NCI-H2227 (cell line): ENCODE measurements at regions not wholly inside any gene's neighbourhood (a gene's known extent, or its start where the extent isn't known, plus 50 kb on each side); places are given as distances from the start of the nearest gene placed in this dataset.

Experiments
- DNase-seq: peaks from one replicate; lab custom pipeline; 2025; ENCODE audit not compliant: unreplicated experiment; lab: John Stamatoyannopoulos, UW

DNA sequence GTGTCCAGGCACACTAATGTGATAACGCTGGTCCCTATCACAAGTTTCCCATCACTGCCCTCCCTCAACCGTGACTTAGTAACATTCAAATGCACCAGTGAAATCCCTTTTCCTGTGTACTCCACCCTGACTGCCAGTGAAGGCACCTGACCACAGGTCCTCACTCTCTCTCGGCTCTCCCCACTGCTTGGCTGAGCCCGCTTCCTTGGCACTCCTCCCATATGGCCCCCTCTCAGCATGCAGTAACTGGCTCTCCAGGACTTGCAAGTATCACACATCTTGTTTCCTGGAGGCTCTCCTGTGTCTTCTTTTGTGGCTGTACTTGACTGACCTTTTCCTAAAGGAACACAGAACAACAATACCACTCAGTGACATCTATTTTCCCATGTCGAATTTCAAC is 292.0 kb upstream of the ZNF608 start:
- no peak for DNase-seq

DNA sequence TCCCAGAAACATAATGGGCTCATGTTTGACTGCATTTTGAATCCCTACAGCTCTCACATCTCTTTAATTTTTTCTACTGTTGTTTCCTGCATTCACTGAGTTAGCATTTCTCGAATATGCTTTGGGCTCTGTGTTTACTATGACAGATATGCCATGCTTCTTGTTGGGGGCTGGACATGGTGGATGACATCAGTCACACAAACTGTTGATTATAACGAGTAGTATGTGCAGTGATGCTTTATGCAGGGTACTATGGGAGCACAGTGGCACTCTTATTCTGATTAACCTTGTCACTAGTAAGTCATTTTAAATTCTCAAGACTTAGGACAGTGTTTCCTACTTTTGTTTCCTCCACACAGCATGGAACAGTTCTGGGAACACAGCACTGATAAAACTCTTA is 295.4 kb upstream of the ZNF608 start:
- no peak for DNase-seq

DNA sequence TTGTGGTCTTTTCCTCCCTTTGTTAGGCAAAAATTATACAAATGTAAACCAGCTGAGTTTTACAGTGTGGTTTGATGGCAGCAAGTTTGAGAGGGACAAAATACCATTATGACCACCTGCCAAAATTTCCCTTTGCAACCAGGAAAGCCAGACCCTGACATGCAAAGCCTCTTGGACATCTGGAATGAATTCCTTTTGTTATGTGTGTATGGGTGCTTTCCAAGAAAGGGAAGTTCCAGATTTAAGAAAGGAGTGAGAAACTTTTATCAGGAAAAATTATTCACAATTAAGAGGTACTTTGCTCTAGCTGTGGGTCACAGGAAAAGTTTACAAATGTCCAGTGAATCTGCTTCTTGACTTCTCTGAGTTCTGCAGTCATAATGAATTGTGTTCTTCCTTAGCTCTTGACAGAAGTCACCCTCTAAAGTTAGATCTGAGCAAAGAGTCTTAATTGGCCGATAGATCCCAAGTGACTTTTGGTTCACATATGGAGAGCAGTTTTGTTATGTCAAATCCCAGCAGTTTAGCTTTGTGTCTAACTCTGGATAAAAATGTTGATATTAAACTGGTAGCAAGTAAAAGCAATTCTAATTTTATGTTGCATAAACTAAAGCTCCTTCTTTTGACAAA is 295.9 kb upstream of the ZNF608 start:
- DNase-seq: no peak

DNA sequence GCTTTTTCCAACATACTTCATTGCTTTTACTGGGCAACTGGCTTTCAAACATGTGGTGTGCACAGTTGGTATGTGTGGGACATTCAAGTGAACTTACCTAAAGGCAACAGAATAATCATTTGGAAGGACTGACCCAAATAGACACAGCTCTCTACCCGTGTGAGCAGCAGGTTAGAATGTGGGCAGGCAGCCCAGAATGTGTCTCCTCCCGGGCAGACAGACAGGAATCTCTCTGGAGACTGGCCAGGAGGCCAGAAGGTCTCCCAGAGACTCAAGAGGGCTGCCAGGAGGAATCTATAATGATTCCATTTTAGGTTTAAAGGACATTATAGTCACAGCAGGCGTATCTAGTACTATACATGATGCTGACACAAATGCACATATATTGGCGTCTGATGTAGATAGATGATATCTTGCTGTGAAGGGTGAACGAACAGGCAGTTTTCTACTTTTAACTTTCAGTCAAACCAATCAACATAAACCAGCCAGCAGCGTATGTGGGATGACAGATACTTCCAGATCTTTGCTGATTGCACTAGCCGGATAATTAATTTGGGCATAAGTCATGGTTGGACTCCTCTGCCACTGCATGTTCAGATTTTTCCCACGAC is 297.4 kb upstream of the ZNF608 start:
- DNase-seq: peak; percentile 57

DNA sequence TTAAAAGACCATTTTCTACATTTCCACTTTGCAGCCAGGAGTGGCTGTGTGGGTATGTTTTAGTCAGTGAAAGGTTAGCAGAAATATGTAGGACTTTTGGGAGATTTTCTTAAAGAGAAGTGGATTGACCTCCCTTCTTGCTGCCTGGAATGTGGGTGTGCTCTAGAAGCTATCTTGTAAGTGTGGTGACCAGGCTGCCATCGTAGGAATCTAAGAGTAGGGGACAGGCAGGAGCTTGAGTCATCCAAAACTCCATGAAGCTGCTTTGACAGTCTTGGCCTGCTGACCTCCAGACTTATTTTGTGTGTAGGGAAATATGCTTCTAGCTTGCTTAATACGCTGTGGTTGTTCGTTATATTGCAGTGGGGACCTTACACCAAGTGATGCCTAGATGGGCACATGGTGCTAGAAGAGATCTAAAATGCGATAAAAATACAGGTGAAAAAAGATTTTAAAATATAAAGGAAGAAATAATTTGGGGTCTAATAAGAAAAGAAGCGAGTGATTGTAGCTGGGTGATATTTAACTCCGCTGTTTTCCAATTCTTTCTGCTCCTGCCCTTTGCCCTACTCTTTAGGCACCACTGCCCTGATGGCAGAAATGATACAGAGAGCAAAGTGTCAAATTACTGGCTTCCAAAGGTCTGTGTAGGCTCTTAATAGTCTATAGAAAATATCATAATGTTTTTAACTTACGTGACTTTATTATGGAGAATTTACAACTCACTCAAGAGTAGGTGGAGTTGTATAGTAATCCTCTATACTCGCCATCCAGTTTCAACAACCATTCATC is 298.2 kb upstream of the ZNF608 start:
- DNase-seq: no peak

DNA sequence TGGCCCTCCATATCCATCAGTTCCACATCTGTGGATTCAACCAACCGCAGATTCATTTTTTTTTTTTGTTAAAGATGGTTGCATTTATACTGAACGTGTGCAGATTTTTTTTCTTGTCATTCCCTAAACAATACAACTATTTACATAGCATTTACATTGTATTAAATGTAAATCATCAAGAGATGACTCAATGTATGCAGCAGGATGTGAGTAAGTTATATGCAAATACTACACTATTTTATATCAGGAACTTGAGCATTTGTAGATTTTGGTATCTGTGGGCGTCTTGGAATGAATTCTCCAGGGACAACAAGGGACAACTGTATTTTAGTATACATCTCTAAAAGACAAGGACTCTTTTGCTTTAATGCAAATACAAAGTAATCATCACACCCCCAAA is 299.2 kb upstream of the ZNF608 start:
- no peak for DNase-seq

DNA sequence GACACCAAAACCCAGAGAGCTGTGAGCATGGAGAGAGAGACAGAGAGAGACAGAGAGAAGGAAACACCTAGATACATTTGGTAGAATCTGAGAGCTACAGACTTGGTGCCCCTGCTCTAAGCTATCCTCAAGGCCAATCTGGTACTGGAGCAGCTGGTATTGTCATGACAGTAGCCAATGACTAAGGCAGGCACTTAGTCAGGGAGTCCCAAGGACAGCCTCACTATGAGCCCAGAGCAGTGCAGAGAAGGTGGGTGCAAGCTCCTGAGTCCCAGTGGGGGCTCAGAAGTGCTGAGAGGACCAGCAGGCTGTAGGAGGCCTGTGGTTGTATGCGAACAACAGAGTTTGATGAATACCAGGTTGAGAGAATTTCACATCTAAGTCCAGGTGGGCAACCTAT is 300.4 kb upstream of the ZNF608 start:
- DNase-seq: no peak

DNA sequence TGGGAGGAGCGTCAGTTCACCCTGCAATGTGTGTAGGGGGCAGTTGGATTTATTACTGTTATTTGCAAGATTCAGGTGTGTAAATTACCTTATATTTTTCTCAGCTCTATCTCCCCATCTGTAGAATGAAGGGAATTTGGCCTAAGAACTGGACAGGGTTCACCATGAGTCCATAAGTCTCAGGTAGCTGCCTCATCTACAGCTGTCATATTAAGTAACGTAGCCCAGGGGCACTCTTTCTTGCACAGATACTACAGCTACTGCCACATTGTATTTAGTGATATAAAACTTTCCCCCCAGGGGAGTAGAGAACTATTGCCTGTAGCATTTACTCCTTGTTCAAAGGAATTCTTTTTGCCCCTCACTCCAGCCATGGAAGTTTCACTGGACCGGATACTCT is 301.4 kb upstream of the ZNF608 start:
- no peak for DNase-seq

DNA sequence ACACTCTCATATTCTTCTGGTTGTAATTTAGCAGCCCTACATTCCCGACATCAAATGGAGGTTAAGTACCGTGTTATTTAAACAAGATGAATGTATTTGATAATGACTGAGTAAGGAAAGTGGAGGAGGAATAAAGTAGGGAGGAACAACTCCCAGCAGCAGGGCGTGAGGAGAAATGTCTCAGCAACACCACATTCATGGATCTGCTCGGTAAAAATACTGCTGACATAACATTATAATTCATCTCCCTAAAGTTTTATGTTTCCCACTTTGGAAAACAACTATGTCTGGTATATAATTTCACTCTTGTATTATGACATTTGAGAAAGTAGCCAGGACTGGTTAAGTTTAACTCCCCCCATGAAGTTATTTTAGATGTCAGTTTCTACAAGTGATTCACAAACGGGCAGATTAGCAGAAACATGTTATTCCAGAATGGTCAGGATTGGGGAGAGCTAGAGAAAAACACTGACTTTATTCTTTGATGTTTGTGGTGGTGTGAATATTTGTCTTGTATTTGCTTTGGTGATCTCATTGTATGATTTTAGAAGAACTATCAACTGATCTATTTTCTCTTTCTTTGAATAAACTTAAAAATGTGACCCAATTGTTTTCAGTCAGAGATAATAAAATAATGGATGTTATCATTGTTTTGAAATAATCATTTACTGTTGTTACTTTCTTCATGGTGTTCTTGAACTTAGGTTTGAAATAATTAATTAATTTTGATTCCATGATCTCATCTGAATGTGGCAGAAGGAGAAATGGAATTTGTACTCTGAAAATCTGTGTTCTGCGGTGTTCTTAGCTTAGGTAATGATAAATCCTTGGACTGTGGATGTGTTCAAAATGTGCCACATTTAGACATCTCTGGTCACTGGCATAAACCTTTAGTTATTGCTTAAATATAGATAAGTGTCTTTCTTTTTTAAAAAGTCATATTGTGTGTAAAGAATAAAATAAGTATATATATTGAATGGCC is 303.6 kb upstream of the ZNF608 start:
- DNase-seq: peak; percentile 32

DNA sequence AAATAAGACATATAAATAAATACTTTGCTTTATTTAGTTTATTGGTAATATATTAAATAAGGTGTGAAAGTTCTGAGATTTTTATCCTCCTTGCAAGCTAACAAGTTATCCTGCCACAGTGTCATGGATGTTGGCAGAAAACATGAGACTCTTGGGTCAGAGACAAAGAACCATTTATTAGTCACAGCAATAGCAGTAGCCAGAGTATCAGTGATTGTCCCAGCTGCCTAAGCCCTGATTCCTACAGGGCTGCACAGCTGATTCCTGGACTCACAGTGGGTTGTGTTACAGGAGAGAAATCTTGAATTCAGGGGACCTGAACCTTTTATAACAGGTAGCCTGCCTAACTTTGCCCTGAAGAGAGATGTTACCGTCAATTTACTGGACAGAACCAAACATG is 304.5 kb upstream of the ZNF608 start:
- no peak for DNase-seq

DNA sequence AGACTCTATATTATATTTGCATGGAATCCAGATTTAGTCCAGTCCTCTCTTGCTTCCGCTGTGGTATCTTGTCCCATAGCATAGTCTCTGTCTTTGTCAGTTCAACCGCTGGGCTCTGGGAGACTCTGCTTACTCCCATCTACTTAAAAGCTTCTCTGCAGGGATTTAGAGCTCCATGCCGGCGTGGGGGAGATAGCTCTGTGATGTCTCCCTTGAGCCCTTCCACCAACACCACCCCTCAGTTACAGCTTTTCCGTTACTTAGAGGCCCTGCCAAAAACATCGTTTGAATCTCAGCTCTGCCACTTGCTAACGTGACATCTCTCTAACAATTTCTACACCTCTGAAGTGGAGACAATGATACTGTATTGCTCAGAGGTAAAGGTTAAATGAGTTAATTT is 306.1 kb upstream of the ZNF608 start:
- DNase-seq: no peak

DNA sequence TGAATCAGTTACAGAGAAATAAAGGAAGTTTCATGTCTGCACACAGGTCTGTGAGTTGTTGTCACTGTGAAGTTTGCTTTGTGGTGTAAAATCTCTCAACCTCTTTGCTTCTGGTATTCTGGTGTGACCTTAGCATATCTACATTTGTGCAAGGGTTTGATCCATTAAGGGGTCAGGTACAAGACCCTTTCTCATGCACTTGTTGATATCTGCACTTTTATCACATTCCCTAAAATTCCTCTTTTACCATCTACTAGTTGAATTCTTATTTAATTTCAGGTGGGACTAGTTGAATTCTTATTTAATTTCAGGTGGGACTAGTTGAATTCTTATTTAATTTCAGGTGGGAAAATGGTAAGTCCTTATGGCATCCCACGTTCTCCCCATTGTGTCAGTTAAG is 306.7 kb upstream of the ZNF608 start:
- DNase-seq: no peak

DNA sequence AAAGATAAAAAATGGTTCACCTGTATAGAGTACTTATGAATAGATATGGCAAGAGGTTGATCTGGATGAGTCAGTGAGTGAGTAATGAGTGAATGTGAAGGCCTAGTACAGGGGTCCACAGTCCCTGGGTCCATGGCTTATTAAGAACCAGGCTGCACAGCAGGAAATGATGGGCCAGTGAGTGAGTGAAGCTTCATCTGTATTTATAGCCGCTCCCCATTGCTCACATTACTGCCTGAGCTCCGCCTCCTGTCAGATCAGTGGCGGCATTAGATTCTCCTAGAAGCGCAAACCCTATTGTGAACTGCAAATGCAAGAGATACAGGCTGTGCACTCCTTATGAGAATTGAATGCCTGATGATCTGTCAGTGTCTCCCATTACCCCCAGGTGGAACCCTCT is 307.7 kb upstream of the ZNF608 start:
- peak; percentile 69 for DNase-seq

DNA sequence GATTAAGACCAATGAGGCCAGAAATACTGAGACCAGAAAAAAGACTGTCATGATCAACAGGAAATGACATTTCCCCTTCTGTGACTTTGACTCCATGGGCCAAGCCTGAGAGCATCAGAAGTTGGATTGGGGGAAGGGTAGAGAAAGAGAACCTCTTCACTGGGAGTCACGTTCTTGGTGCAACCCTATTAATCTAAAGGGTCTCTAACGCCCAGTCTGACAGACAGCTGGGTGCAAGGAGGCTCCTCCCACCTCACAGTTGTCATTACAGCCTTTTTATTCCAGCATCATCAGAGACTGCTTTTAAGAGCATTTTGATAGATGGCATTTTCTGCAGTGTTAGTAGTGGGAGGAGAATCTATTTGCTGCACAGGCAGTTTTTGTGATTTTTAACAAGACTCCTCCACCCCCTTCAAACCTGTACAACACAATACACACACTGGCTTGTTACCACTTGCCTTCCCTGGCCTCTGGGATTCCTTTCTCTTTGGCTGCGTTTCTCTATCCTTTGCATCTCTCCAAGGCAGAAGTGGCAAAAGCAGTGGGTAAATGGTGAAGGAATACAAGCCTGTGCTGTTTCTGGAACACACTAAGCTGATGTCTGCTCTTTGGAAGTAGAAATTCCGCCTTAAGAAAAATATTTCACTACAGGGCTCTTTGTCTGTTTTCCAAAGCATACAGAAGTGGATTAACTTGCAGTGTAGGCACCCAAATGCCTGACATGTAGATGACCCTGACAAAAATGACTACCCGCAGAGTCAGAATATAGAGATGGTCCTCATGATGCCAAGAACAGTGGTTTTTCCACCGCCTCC is 310.4 kb upstream of the ZNF608 start:
- DNase-seq: peak; percentile 52

DNA sequence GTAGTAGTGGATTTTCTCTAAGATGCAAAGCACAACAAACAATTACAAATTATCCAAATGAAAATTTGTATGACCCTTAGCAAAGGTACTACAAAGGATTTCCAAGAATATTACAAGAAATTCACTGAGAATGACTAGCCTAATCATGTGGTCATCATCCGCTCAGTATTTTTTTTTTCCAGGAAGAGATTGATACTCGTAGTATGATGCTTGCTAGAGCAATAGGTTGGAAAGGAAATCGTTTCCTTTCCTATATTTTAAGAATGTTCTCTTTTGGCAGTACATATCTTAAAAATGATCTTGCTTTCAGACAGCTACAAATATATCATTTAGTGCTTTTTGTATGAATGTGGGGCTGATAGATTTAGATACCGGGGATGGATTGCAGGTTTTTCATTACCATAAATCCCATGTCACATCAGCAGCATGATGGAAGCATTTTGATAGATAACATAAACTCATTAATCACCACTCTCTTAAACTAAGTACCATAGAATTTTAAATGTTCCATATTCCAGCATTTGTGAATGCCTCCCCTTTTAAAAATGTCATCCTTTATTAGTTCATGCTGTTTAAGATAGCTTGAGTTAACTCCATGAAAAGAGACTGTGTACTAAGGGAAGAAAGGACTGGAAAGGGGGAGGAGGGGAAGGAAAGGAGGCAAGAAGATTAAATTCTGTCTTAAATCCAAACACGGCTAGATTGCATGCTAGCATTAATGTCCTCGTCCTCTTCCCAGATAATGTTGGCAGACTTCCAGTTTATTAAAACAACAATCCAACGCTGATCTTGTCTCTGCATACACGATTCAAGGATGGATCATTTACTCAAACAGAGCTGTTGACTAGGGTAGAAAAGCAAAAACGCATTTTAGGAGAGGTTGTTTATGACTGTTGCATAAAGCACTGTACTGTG is 311.7 kb upstream of the ZNF608 start:
- DNase-seq: peak; percentile 66

DNA sequence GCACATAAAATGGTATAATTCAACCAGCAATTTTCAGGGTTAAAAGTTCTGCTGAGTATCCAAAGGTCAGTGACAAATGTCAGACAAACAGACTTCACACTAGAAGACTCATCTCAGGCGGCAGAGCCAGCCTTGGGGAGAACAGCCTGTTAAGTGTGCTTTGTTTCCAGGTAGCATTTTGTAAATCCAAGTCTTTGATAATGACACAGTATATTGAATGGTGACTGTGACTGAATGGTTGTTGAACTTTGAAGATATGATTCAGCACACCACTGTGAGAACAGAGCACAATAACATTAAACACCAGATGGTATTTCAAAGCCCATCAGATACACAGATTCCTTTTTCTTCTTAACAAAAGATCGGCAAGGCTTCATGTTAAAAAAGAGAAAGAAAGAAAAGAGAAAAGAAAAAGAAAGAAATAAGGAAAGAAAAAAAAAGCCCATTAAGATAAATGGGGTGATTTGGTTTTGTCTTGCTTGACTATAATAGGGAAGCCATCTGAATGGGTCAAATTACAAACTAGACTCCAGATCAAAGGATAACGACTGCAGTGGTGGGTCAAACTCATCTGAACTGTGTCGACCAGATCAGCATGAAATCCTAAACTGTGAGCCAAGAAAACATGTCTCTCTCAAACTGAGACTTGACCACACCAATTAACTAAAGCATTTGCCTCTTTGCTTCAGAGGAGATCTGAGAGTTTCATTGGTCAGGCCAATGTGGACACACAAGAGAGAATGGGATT is 313.0 kb upstream of the ZNF608 start:
- DNase-seq: peak; percentile 41

DNA sequence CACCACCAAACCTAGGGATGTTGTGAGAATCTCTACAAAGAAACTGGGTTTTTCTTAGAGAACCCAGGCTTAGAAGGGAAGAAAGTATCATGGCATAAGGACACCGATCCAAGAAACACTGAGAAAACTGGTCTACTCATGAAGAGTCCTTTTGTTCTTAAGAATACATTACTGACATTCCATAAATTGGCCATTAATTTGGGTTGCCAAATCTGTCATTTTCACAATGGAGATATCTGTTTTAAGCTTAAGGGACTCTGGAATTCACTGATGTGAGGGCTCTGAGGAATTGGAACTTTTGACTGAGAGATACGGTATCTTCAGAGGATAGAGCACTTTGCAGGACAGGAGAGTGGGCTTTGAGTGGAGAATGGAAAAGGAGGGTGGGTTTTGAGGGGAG is 315.3 kb upstream of the ZNF608 start:
- DNase-seq: no peak

DNA sequence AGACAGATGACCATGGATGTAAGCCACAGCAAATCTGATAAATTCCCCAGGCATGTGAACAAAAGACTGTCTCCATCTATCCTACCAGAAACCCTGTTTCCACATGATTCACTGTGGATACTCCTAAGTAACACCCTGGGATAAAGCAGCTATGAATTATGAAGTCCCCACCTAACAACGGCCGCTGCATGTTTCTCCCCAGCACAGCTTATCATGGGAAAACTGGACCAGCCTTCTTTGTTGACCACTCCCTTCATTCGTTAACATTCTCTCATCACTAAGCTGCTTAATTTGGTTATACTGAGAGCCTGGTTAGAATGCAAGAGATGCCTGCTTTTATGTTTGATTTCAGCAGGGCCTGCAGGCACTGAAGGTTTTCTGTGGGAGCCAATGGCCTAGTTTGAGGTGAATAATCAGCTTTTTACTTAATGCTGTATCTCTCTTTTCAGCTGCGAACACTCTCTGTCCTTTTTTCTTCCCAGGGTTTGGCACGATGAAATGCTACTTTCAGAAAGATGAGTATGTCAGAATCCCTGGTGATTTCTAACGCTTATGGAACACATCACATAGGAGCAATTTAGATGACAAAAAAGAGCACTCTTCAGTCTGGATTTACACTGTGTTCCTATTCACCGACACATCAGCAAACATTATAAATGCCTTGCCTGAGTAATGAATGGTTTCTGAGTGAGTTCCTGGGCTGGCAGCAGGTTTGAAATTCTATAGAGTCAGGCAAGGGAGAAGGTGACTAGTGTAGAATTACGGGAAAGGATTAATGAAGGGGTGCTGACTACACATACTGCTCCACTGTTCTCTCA is 318.4 kb upstream of the ZNF608 start:
- peak; percentile 49 for DNase-seq
